Stimulated activated CD4-positive, alpha-beta T cell treated with anti-CD3 and anti-CD28 coated beads, Interleukin-1b, Interleukin-23, amount 100 ng/mL, for 48 hours (primary cell): ENCODE measurements at regions not wholly inside any gene's neighbourhood (a gene's known extent, or its start where the extent isn't known, plus 50 kb on each side); places are given as distances from the start of the nearest gene placed in this dataset.
"Not testable (repeated sequence)": the region's sequence is repeated elsewhere in the genome, so short reads cannot be mapped to it uniquely, and the experiment has no call there.

ENCODE experiments used
- DNase-seq: peaks from one replicate; pipeline ENCODE4 v3.0.0-alpha.2; 2020

DNA sequence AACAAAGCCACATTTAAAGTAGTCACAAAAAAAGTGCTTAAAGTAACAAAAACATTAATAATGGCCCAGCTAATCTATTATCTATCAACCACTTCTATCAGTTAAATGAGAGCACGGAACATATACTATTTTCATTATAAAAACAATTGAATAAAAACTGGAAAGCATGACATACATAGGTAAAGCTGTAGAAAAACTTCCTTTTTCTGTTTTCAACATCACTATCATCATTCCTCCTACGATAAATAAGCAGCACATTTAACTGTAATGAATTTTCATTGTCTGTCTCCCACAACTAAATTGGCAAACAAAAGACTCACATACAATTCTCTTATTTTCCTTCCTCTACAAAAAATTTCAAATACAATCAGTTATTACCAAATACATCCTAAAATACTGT, 96.4 kb upstream of the DPH5 start:
- no peak for DNase-seq

DNA sequence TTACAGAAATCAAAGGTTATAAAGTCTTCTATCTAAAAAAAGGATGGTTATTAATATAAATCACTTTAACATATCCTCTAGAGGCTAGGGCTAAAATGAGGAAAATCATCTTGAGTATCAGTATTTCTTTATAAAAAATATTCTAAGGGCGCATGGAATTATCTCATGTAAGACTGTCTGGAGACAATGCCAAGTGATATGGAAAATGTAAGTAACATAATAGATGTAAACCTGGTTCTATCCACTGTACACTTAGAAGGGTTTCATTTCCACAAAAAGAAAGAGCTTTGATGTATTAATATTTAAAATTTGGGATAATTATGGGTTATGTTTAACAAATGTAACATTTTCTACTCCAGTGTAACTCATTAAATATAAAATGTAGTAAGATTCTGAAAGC, 95.9 kb upstream of the DPH5 start:
- no peak for DNase-seq

- DNase-seq: no peak
These were observed 95.3 kb upstream of the DPH5 start for GRCh38 chr1:101120868-101121267.

GRCh38 chr1:101119289-101119688, 93.7 kb upstream of the DPH5 start:
- no peak for DNase-seq

DNA sequence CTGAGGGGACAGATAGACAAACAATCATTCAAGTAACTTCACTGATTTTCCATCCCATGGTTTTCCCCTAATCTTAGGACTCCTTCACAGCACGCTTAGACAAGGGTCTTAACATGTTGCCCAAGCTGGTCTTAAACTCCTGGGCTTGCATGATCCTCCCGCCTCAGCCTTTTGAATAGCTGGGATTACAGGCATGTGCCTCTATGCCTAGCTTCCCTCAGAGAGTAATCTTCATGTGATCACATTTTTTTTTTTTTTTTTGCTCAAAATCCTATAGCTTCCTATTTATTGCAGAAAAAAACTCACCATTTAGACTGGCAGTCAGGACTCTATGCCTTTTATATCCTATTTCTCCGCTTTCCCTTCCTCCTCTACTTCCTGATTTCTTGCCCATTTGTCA, 90.4 kb upstream of the DPH5 start:
- DNase-seq: no peak

GRCh38 chr1:101115112-101115511, 89.5 kb upstream of the DPH5 start:
- no peak for DNase-seq

GRCh38 chr1:101114128-101114527, 88.5 kb upstream of the DPH5 start:
- DNase-seq: not testable (repeated sequence)

GRCh38 chr1:101112051-101112780, 86.6 kb upstream of the DPH5 start:
- DNase-seq: peak; percentile 67

- DNase-seq: no peak
These were observed 85.9 kb upstream of the DPH5 start for GRCh38 chr1:101111461-101111860.

DNA sequence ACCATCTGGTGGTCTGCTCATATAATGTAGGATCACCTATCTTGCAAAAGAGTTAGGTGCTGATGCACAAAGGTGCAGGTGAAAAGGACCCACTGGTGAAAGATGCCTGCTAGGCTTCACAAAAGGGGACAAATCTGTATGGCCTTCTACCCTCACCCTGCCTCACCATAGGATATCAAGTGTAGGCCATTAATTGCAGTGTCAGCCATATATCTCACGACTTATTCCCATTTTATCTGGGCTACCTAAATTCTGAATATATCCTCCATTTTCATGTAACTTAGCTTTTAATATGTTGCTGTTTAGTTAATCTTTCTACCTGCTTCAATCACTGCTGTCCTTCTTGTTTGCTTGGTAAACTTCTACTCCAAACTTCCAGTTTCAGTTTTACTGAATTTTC, 84.2 kb upstream of the DPH5 start:
- no peak for DNase-seq

- DNase-seq: peak; percentile 47
These were observed 82.5 kb upstream of the DPH5 start for GRCh38 chr1:101108111-101108500.

- no peak for DNase-seq
These were observed 82.0 kb upstream of the DPH5 start for GRCh38 chr1:101107496-101108110.

DNA sequence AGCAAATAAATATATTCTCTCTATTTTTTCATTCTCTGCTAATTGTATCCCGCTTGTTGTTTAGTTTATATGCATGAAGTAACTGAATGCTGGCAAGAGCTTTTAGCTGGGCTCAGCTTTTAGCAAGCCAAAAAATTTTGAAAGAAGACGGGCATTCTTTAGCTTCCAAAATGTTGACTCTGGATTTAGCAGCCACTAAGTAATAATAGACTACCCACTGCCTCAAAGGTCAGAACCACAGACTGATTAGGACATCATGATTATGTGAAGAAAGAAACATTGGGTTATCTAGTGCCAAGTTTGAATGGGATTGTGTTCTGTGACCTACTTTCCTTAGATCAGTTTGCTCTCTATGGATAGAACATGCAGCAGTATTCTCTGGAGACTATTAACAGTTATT, 80.3 kb upstream of the DPH5 start:
- DNase-seq: no peak

GRCh38 chr1:101102426-101103156, 77.0 kb upstream of the DPH5 start:
- DNase-seq: no peak

DNA sequence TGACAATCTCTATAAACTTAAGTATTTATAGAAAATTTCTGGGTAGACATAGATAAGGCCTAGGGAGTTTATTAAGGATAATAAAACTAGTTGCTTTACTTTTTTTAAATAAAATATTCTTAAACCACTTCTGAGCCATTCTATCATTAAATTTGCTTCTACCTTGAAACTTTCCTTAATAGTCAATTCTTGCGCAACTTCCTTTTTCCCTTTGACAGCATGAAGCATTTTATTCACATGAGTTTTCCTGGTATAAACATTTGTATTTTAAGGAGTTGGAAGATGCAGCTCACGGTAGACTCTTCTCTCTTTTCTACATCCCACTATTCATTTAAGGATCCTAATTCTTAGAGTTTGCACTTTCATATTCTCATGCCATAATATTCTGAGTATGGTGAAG, 75.8 kb upstream of the DPH5 start:
- DNase-seq: no peak

GRCh38 chr1:101100674-101101073, 75.1 kb upstream of the DPH5 start:
- no peak for DNase-seq

DNA sequence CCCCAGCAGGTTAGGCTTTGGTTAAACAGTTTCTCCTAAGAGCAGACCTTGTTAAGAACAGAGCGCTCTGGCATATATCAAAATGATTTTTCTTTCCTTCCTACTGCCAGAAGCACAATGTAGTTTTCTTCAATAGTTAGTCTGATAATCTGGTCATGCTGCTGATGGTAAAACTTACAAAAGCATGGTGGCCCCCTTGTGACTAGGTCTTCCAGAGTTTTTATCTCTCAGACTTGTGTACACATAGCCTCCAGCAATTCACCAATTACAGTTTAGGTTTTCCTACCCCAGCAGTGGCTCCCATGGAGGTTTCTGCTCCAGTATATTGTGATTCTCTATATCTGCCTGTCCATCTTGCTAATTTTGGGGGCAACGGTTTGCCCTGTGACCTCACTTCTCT, 73.3 kb upstream of the DPH5 start:
- no peak for DNase-seq

DNA sequence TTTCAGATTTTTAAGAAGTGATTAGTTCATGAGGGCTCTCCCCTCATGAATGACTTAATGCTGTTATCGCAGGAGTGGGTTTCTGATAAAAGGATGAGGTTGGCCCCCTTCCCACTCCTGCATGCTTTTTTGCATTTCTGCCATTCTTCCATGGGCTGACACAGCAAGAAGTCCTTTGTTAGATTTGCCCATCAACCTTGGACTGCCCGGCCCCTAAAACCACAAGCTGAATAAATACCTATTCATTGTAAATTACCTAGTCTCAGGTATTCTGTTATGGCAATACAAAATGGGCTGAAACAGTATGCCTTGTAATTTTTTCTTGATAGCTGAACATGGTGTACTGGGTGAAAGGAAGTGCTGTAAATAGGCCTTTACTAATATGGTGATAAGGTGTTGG, 72.7 kb upstream of the DPH5 start:
- DNase-seq: no peak

- DNase-seq: no peak
These were observed 64.2 kb upstream of the DPH5 start for GRCh38 chr1:101089613-101090338.

DNA sequence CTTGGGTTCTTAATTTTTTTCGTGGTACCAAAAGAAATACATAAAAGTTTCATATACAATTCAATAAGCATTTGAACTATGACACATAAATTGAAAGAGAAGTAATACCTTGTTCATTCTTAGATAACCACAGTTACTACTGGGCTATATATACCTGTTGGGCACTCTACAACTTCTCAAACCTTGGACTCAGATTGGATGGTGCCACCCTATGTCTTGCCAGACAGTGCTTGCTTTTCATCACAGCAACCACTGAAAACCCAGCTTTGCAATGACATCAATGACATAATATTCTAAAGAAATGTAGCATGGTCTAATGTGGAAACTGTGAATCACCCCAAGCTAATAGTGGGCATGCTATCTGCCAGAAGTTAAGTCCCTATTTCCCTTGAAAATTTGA, 62.8 kb upstream of the DPH5 start:
- DNase-seq: no peak

- DNase-seq: no peak
These were observed 61.2 kb upstream of the DPH5 start for GRCh38 chr1:101086783-101087182.

GRCh38 chr1:101081496-101082488, 56.2 kb upstream of the DPH5 start:
- DNase-seq: peak; percentile 42
